ENCODE measurements at regions not wholly inside any gene's neighbourhood (a gene's known extent, or its start where the extent isn't known, plus 50 kb on each side); places are given as distances from the start of the nearest gene placed in this dataset.
"Not testable (repeated sequence)": the region's sequence is repeated elsewhere in the genome, so short reads cannot be mapped to it uniquely, and the experiment has no call there.

DNA sequence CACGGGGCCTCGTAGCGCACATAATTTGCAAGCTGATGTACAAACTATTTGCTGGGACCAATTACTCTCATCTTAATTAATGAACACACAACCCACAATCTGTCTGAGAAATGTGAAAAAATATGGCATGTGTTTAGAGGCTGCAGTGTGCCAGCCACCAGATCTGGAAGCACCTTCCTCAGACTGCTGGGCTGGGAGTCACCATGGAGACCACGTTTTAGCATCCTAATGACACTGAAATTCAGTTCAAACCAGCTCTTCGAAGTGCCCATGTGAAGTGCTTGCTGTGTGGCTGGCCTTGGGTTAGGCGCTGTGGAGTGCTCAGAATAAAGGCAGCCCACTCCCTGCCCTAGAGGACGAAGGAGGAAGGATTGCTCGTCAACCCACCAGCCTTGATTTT is 482.4 kb downstream of the OMA1 start:
- no peak for DNase-seq (ENCODE audit: low read depth)

DNA sequence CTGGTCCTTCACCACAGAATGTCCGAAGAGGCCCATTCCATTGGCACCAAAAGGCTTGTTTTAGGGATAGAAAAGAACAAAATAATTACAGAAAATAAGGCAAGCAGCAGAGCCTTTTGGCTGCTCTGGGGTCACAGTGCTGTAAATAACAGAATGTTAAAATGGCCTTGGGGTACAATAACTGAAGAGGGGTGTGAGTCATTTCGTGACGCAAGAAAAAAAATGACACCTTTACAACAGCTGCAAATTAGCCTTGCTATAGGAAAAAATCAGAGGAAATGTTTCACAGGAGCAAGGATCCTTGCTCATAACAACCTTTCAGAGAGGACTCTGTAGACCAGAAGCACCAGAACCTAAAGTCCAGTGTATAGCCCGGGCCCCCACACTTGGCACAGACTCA is 483.4 kb downstream of the OMA1 start:
- DNase-seq (ENCODE audit: low read depth) = no peak

DNA sequence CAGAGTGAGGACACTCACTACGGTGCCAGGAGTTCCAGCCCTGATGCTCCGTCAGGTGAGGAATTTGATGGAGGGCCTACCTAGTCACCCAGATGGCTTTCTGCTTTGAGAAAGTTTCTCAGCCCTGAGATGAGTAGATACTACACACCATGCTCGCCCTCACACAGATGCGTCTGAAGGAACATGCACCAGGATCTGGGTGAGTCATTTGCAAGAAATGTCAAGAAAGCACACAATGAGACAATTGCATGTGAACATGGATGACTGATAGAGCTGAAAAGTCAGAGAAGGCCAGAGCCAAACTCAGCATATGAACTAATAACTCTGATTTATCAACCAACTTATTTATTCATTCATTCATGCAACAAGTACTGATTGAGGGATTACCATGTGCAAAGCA is 483.9 kb downstream of the OMA1 start:
- no peak for DNase-seq (ENCODE audit: low read depth)

DNA sequence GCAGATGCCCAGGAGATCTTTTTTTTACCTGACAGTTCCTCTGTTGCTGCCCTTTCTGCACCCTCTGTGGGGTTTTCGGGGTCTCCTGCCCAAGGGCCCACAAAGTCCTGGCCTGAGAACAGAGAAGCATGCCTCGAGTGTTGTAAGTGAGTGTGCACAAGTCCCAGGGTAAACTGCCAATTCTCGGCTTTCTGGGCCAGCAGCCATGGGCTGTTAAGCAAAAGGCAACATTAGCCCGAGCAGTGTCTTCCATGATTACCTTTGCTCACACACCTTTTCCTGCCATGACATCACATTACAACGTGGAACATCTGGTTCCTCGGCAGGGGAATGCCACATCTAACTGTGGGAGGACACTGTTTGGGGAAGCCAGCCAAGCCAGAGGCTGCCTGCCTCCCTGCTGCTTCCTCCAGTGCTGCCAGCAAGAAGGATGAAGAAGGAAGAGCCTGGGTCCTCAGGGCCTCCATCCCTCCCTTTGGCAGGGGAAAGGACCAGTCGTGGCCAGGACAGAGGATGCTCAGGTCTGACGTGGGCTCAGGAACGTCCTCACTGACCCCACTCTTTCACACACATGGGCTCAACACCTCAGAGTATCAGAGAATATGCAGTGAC is 485.9 kb downstream of the OMA1 start:
- DNase-seq (ENCODE audit: low read depth) = no peak

DNA sequence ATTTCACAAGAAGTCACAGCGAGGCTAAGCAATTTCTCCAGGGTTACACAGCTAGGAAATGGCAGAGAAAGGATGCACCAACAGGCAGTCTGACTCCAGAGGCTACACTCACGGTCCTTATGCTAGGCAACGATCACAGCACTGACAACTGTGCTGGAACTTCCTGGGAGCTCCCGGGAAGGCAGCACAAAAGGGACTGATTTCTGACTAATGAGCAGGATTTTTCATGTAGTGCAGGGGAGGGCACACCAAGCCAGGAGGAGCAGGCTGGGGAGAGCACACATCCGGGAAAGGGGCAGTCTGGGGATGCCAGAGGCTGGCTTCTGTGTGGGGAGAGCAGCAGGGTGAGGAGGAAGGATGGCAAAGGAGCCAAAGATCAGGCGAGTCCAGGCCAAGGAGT is 486.7 kb downstream of the OMA1 start:
- no peak for DNase-seq (ENCODE audit: low read depth)

DNA sequence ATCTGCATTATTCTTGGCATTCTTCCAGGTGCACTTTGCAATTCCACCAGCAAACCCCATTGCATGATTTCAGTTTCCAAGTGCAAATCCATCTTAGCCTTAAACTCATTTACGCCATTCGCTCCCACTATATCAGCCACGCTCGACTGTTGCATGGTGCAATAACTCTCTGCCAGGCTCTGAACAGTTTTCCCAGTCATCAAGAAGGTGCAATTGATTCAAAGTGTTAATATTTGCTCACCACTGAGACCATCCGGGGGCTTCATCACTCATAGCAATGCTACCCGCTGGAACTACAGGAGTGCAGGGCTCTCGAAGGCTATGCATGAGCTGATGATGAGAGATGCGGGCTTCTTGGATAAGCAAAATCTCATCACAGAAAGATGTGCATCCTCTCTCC is 488.2 kb downstream of the OMA1 start:
- no peak for DNase-seq (ENCODE audit: low read depth)

DNA sequence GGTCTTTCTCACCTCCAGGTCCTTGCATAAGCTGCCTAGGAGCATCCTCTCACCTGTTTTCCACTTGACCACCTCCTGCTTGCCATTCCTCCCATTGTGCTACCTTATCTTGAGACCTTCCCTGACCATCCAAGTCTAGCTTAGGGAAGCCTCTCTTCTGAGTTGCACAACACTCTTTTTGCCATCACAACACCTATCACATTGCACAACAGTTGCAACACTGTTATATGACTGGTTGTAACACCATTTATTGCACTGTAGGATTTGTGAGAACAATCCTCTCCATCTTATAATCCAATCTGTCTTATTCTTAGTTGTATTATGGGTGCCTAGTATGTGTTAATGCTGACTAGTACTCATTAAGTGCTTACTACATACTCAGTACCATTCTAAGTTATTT is 488.7 kb downstream of the OMA1 start:
- DNase-seq (ENCODE audit: low read depth) = no peak

DNA sequence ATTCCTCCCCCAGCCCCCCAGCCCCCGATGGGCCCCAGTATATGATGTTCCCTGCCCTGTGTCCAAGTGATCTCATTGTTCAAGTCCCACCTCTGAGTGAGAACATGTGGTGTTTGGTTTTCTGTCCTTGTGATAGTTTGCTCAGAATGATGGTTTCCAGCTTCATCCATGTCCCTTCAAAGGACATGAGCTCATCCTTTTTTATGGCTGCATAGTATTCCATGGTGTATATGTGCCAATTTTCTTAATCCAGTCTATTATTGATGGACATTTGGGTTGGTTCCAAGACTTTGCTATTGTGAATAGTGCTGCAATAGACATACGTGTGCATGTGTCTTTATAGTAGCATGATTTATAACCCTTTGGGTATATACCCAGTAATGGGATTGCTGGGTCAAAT is 495.3 kb downstream of the OMA1 start:
- not testable (repeated sequence) for DNase-seq (ENCODE audit: low read depth)

DNA sequence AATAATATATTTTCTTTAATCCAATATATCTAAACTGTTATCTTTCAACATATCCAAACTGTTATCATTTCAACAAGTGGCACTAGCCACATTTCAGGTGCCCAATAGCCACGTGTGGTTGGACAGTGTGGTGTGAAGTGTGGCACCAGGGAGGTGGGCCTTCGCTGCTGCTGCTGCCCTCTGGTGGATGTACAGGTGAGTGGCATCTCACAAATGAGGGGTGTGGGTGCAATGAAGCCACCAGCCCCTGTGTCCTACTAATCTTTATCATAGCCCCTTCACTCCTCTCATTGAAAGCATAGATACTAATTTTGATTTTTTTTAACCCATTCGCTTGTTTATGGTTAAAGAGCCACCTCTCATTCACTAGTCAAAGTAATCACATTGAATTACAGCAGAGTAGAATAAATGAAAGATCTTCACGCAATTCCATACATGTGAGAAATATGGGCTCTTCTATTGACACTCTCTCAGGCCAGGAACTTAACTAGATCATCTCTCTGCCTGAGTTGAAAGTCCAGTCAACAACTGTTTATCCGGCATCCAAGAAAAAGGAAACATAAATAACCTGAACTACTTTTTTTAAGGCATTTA is 499.2 kb downstream of the OMA1 start:
- no peak for DNase-seq (ENCODE audit: low read depth)

DNA sequence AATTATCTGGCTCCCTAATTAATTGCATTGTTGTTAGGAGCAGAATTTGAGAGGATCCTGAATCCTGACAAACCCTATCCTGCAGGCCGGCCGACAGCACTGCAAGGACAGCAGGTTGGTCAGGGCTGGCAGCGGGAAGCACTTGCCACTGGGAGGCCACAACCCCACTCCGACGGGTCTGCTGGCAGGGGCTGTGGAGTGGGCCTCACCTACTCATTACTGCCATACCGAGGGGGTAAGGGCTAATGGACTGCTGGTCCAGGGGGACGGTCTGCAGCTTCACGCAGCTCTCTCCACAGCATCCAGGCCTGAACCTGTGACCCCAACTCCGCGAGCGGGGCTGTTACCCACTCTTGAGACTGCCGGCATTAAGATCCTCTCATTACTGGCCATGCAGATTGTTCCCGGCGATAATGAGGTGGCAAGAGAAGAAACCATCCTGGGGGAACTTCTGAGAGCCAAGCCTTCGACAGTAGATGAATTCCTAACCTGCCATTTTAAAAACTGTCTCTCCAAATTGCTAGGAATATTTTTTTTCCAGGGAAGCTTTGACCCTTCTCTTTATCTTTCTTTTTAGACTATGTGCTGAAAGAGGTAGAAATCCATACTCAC is 501.3 kb downstream of the OMA1 start:
- DNase-seq (ENCODE audit: low read depth) = no peak

DNA sequence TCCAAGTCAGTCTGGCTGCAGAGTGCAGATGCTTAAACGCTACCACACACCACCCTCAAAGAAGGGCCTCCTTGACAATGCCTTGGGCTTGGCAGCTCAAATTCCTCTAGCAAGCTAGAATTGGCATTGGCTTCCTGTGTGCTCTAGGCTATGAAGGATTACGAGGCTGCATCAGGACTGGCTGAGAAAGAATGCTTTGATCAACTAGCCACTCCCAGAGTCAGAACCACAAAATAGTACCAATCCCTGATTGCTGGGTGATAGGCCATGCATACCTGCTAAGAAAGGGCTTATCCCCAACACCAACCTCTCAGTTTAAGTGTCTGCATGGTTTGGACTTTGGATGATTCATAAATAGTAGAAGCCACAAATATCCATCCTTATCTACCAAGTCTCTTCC is 504.9 kb downstream of the OMA1 start:
- DNase-seq (ENCODE audit: low read depth) = no peak

DNA sequence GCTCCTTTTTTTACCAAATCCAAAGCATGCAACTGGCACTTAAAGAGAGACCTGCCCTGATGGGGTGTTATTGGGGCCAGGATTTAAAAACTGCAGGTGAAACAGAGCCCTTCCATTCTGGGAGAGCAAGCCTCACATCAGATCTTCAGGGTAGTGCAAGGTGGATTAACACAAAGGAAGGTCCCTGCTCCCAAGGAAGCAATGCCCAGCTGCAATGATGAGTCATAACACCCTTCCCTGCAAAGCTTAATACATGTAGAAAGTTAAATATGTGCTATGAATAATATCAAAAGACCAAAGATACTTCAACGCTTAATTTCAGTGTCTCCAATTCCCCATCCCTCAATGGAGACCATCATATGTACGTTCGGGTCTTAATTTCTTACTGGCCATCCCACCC is 508.0 kb downstream of the OMA1 start:
- no peak for DNase-seq (ENCODE audit: low read depth)

DNA sequence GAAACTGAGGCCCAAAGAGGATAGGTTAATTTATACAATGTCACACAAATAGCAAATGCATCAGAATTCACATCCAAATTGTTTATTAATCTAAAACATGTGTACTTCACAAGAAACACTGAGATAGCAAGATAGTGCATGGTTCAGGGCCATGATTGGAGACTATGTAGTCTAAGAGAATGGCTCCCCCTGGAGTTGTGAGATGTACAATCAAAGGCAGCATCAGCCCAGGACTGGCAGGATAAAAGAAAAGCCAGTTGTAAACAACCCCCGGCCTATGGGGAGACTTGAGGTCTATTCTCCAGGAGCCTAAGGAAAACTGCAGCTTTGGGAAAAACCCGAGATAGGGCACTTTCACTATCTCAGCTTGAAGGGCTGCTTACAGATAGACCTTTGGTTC is 511.0 kb downstream of the OMA1 start:
- DNase-seq (ENCODE audit: low read depth) = no peak

DNA sequence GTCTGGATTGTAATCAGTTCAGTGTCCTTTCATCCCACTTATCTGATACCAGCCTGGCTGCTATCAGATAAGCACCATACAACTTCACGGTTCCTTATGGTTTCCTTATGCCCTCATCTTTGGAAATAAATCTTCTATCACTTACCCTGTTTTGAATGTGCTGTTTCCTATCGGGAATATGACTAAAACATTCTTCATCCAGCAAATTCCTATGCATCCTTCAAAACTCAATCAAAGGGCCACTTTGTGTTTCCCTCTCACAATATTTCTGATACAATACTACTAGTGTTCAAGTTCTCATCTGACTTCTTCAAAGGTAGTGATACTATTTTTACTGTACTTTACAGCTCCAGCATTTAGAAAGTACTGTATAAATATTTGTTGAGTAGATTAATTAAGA is 513.2 kb downstream of the OMA1 start:
- DNase-seq (ENCODE audit: low read depth) = no peak

DNA sequence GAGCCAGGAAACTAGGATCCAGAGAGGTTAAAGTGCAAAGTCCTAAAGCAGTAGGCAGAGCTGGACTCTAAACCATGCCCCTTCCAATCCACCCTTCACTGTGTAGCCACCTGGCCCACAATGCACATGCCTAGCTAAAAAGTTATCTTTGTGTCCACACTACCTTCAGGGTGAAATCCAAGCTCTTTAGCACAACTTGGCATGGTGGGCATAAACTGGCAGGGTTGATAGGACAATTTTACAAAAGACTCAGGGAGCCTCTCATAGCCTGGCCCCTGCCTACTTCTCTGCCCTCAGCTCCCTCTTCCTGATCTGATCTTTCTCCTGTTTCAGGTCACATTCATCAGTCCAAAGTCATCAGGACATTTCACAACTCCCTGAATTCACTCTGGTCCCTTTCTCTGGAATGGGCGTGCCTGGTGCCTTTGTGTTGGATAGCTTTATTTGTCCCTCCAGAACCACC is 513.9 kb downstream of the OMA1 start:
- no peak for DNase-seq (ENCODE audit: low read depth)

DNA sequence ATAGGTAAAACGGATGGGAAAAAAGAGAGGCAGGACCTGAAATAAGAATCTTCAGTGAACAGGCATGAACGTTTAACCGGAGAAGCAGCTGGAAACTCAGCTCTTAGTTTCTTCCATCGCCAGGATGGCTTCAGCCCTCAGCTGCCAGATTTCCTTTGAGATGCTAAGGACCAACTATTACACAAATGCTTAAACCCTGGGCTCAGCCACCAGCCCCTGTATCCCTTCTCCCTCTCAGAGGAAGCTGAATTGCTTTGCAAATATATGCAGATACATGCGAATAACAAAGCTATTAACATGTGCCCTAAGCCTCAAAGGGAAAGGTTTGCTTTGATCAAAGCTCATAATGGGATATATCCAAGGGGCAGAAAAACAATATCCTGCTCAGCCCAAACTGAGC is 515.1 kb downstream of the OMA1 start:
- DNase-seq (ENCODE audit: low read depth) = no peak

DNA sequence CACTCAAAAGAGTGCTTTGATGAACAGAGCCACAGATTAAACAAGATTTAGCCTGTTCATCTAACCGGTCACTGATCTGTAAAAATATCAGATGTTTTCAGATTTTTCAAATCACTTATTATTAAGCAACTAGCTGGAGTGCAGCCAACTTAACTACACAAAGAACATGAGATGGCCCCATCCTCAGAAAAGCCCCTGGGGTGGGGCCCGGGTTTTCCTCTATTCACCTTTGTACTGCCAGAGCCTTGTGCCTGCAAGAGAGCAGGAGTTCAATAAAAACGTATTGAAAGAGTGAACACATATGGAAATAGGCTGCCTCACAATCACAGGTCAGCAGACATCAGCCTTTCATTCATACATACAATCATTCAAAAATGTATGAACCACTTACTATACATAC is 516.1 kb downstream of the OMA1 start:
- DNase-seq (ENCODE audit: low read depth) = no peak

DNA sequence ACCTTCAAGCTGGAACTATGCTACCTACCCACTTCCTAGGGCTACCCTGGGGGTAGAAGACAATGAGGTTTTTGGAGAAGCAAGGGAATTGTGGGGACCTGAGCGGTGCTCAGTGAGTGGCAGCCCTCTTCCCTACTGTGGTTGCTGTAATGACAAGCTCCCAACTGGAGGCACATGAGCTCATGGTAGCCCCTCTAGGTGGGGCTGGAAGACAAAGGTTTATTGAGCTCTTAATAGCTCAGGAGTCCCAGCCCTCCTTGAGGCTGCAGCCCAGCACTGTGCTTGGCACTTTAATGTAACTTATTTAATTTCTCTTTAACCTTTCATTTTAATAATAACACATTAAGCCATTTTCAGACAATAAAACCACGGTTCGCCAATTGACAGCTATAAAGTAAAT is 528.9 kb downstream of the OMA1 start:
- no peak for DNase-seq (ENCODE audit: low read depth)

DNA sequence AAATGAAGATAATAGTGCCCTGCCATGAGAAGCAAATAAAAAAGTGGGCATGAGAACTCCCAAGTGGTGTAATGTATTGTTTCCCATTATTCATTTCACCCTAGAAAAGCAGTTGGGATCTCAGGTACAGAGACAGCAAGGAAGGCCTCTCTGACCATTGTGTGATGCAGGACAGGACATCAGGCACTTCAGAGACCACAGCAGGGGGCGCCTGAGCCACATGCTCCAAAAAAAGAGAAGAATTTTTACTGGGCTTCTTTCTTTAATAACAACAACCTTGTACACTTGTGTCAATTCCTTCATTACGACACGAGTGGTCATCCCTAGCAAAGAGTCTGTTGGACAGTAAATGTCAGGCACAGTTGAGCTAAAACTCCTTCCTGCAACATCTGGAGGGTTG is 533.3 kb downstream of the OMA1 start:
- DNase-seq (ENCODE audit: low read depth) = no peak

DNA sequence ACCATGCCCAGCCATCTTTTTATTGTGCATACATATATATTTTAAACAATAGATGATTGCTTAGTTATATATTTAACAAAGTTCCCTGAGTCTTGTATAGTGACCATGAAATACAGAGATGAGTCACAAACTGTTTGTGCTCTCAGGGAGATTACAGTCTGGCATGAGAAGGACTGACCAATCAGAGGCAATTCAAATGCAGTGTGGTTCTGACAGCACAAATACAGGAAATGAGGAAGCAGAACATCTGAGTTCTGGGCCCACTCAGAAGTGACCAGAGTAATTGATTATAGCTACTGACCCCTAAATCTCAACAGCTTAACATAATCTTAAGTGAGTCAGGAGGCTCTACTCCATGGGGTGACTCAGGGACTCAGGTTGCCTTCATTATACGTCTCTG is 534.5 kb downstream of the OMA1 start:
- DNase-seq (ENCODE audit: low read depth) = no peak

DNA sequence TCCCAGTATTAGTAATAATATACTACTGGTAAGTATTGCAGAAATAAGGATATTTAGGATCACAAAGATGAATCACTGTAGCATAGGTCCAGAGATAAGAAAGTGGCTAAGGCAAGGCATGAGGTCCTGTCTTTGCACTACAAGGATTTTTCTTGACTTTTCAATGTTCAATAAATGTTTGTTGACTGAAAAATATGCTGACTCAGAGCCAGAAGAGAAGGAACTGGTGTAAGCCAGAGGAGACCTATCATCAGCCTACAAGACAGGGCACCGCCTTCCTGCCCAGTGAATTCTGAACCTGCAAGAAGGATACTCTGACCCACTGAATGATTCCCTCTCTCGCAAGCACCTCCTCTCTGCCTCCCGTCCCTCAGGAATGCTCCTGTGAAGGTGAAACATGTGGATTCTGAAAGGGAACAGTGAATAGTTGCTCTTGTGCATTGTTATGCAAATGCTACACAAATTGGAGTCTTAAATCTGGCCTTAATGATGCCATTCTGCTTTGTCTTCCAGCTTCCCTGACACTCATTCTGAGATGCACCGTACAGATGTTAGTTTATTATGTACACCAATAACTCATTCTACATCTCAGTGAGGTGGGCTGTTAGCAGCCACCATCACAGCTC is 540.0 kb downstream of the OMA1 start:
- no peak for DNase-seq (ENCODE audit: low read depth)

DNA sequence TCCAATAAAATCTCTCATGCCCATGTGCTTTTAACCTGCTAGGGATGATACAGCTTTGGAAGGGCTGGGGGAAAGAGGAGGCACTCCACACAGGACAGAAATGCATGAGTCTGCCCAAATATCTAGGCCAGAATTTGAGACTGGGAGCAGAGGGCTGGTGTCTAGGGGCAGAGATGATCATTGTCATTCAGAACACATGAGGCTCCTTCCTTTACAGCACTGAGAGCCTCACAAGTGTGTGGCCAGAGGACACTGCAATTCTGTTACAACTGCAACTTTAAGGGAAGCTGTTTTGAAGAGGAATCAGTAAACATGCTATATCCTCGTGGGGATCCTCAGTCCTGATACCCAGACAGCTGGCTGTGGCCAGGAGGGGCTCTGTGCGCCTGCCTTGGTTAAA is 541.3 kb downstream of the OMA1 start:
- DNase-seq (ENCODE audit: low read depth) = no peak

DNA sequence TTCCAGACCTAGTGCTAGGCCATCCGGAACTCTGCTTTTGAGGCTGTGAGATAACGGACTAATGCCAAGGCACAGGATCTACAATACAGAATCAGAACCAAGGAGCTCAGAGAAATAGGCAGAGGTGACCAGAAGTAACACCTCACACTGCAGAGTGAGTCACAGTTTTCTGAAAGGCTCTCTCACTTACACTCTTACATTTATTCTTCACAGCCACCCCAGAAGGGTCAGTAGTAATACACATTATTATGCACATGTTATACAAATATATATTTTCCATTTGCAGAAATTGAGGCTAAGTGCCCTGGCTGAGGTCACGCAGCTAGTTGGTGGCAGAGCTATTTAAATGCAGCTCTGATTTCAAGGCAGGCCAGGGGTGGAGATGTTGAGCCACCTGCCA is 542.5 kb downstream of the OMA1 start:
- no peak for DNase-seq (ENCODE audit: low read depth)
